WTC11 (cell line): ENCODE measurements at regions not wholly inside any gene's neighbourhood (a gene's known extent, or its start where the extent isn't known, plus 50 kb on each side); places are given as distances from the start of the nearest gene placed in this dataset.

Experiments
- ETV6 ChIP-seq: sonication (generic); formaldehyde crosslinking; IDR thresholded peaks from 2 replicates; pipeline ENCODE4 v1.8.1; 2022; ENCODE audit warnings: mild to moderate bottlenecking, missing genetic modification reagents
- TEAD4 ChIP-seq: sonication (generic); formaldehyde crosslinking; IDR thresholded peaks from 2 replicates; pipeline ENCODE4 v1.8.0; 2022; ENCODE audit warnings: mild to moderate bottlenecking, missing genetic modification reagents
- TF ChIP-seq, protein P1 (sequence below): fragments of 200-600 bp; IDR thresholded peaks from 2 replicates; pipeline ENCODE4 v1.8.0; 2022; ENCODE audit warnings: antibody characterized with exemption
- TF ChIP-seq, protein P2 (sequence below): sonication (generic); formaldehyde crosslinking; IDR thresholded peaks from 2 replicates; pipeline ENCODE4 v1.8.1; 2023; ENCODE audit warnings: mild to moderate bottlenecking, missing genetic modification reagents, moderate library complexity
- TF ChIP-seq, protein P3 (sequence below): sonication (generic); formaldehyde crosslinking; conservative IDR thresholded peaks from 2 replicates; pipeline ENCODE4 v1.8.1; 2023; ENCODE audit warnings: mild to moderate bottlenecking, low read depth, missing genetic modification reagents, moderate library complexity
- TF ChIP-seq, protein P4 (sequence below): sonication (generic); formaldehyde crosslinking; IDR thresholded peaks from 2 replicates; pipeline ENCODE4 v1.8.0; 2022; ENCODE audit warnings: mild to moderate bottlenecking, missing genetic modification reagents

DNA sequence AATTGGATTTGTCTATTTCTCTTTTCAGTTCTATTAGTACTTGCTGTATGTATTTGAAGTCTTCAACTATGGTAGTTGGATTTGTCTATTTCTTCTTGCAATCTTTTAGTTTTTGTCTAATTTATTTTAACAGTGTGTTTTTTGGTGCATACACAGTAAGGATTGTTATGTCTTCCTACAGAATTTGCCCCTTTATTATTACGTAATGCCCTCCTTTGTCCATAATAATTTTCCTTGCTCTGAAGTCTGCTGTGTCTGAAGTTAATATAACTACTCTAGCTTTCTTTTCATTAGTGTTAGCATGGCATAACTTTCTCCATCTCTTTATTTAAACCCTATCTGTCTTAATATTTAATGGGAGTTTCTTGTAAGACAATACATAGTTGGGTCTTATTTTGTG is 105.1 kb upstream of the STT3B start:
- TF ChIP-seq TEAD4 (CRISPR knock-in tag): no peak
- TF ChIP-seq, protein P1, sequence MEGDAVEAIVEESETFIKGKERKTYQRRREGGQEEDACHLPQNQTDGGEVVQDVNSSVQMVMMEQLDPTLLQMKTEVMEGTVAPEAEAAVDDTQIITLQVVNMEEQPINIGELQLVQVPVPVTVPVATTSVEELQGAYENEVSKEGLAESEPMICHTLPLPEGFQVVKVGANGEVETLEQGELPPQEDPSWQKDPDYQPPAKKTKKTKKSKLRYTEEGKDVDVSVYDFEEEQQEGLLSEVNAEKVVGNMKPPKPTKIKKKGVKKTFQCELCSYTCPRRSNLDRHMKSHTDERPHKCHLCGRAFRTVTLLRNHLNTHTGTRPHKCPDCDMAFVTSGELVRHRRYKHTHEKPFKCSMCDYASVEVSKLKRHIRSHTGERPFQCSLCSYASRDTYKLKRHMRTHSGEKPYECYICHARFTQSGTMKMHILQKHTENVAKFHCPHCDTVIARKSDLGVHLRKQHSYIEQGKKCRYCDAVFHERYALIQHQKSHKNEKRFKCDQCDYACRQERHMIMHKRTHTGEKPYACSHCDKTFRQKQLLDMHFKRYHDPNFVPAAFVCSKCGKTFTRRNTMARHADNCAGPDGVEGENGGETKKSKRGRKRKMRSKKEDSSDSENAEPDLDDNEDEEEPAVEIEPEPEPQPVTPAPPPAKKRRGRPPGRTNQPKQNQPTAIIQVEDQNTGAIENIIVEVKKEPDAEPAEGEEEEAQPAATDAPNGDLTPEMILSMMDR: no peak
- TF ChIP-seq, protein P2, sequence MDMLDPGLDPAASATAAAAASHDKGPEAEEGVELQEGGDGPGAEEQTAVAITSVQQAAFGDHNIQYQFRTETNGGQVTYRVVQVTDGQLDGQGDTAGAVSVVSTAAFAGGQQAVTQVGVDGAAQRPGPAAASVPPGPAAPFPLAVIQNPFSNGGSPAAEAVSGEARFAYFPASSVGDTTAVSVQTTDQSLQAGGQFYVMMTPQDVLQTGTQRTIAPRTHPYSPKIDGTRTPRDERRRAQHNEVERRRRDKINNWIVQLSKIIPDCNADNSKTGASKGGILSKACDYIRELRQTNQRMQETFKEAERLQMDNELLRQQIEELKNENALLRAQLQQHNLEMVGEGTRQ (CRISPR knock-in tag): no peak
- TF ChIP-seq, protein P3, sequence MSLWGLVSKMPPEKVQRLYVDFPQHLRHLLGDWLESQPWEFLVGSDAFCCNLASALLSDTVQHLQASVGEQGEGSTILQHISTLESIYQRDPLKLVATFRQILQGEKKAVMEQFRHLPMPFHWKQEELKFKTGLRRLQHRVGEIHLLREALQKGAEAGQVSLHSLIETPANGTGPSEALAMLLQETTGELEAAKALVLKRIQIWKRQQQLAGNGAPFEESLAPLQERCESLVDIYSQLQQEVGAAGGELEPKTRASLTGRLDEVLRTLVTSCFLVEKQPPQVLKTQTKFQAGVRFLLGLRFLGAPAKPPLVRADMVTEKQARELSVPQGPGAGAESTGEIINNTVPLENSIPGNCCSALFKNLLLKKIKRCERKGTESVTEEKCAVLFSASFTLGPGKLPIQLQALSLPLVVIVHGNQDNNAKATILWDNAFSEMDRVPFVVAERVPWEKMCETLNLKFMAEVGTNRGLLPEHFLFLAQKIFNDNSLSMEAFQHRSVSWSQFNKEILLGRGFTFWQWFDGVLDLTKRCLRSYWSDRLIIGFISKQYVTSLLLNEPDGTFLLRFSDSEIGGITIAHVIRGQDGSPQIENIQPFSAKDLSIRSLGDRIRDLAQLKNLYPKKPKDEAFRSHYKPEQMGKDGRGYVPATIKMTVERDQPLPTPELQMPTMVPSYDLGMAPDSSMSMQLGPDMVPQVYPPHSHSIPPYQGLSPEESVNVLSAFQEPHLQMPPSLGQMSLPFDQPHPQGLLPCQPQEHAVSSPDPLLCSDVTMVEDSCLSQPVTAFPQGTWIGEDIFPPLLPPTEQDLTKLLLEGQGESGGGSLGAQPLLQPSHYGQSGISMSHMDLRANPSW: no peak
- TF ChIP-seq, protein P4, sequence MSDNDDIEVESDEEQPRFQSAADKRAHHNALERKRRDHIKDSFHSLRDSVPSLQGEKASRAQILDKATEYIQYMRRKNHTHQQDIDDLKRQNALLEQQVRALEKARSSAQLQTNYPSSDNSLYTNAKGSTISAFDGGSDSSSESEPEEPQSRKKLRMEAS (CRISPR knock-in tag): no peak
- no peak for TF ChIP-seq ETV6
